ENCODE measurements at regions not wholly inside any gene's neighbourhood (a gene's known extent, or its start where the extent isn't known, plus 50 kb on each side); places are given as distances from the start of the nearest gene placed in this dataset.

- no peak for DNase-seq
- no peaks in the 10 kb centered on the region for H3K36me3 ChIP-seq (ENCODE audit: low read depth)
- peaks cover 9% of the 10 kb centered on the region for H3K4me1 ChIP-seq (ENCODE audit: low read depth)
- H3K9me3 ChIP-seq: no peaks in the 10 kb centered on the region
- intact Hi-C loops (cut with DNase I, micrococcal nuclease): no loop called here
- TF ChIP-seq CTCF (IDR thresholded peaks at IDR 0.05): no peak
- ATAC-seq: no peak
- H3K4me3 ChIP-seq: no peak overlapping the region
Measured at GRCh38 chr6:167703781-167704180, 122.9 kb upstream of the AFDN start.

- Histone ChIP-seq H3K9me3 (no peaks in the 10 kb centered on the region), H3K36me3 (ENCODE audit: low read depth) (no peaks in the 10 kb centered on the region), H3K4me1 (ENCODE audit: low read depth) (peaks cover 5% of the 10 kb centered on the region), H3K4me3 (no peak overlapping the region)
- no peak for TF ChIP-seq CTCF (IDR thresholded peaks at IDR 0.05)
- DNase-seq (no peak), ATAC-seq (no peak)
- intact Hi-C loops (cut with DNase I, micrococcal nuclease): no loop called here
Measured at GRCh38 chr6:167704396-167704901, 122.3 kb upstream of the AFDN start.

- DNase-seq (no peak), ATAC-seq (no peak)
- intact Hi-C loops (cut with DNase I, micrococcal nuclease): no loop called here
- Histone ChIP-seq H3K36me3 (ENCODE audit: low read depth) (no peaks in the 10 kb centered on the region), H3K4me1 (ENCODE audit: low read depth) (no peaks in the 10 kb centered on the region), H3K4me3 (no peak overlapping the region), H3K9me3 (no peaks in the 10 kb centered on the region)
- no peak for TF ChIP-seq CTCF (IDR thresholded peaks at IDR 0.05)
Measured at GRCh38 chr6:167705211-167705750, 121.4 kb upstream of the AFDN start.

- H3K9me3 ChIP-seq: no peaks in the 10 kb centered on the region
- no peak for ATAC-seq
- no peak for TF ChIP-seq CTCF (IDR thresholded peaks at IDR 0.05)
- no peaks in the 10 kb centered on the region for H3K4me1 ChIP-seq (ENCODE audit: low read depth)
- no peak for DNase-seq
- intact Hi-C loops (cut with DNase I, micrococcal nuclease): no loop called here
- no peaks in the 10 kb centered on the region for H3K36me3 ChIP-seq (ENCODE audit: low read depth)
- no peak overlapping the region for H3K4me3 ChIP-seq
Measured at GRCh38 chr6:167706313-167707109, 120.2 kb upstream of the AFDN start.

- no peaks in the 10 kb centered on the region for H3K9me3 ChIP-seq
- H3K36me3 ChIP-seq (ENCODE audit: low read depth): no peaks in the 10 kb centered on the region
- H3K4me3 ChIP-seq: no peak overlapping the region
- TF ChIP-seq CTCF (IDR thresholded peaks at IDR 0.05): no peak
- intact Hi-C loops (cut with DNase I, micrococcal nuclease): no loop called here
- ATAC-seq (no peak), DNase-seq (no peak)
- peaks cover 9% of the 10 kb centered on the region for H3K4me1 ChIP-seq (ENCODE audit: low read depth)
Measured at GRCh38 chr6:167707686-167708500, 118.8 kb upstream of the AFDN start.
